ENCODE measurements at regions not wholly inside any gene's neighbourhood (a gene's known extent, or its start where the extent isn't known, plus 50 kb on each side); places are given as distances from the start of the nearest gene placed in this dataset.
A peak's percentile ranks its signal among the peaks of the same experiment; 100 is the strongest.

DNA sequence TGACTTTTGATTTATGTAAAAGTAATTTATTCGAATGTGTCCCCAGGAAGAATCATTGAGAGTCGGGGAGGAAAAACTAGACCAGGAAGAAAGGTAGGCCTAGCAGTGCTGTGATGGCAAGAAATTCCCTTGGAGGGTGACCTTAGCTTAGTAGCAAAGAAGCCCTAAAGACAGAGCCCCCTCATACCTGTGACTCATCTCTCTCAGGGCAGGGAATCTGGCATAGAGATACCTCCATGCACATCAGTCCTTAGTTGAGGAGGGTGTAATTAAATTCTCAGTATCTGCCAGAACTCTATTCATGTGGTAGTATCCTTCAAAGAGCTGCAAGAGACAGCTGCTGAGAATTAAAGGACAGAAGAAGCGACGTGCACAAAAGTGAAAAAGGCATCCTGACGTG lies 360.3 kb downstream of the FBXO15 start:
- CTCF ChIA-PET = interaction anchor here (0.6 to 1.5 kb wide), 2 partner anchors 56 to 763 kb away, joined by 3 read pairs; no protein-coding TSS in a partner anchor
- Histone ChIP-seq H3K9me3 (ENCODE audit: control insufficient read depth, insufficient read depth, low read length) (no peaks in the 10 kb centered on the region; the same call in 1 of the 2 replicates), H3K27me3 (ENCODE audit: control insufficient read depth, insufficient read depth, low read length) (no peaks in the 10 kb centered on the region), H3K27ac (ENCODE audit: low read depth, low read length) (no peak overlapping the region), H3K4me3 (ENCODE audit: low read depth, low read length) (no peak overlapping the region)
- no peak for DNase-seq (ENCODE audit: low read depth, low spot score)
- POLR2A ChIA-PET = no interaction called here
- TF ChIP-seq CTCF (IDR thresholded peaks at IDR 0.05; ENCODE audit: low read depth, low read length) = no peak

GRCh38 chr18:73785300-73785699 lies 362.3 kb downstream of the FBXO15 start:
- ChIA-PET POLR2A (interaction anchor here (0.6 kb wide), 1 partner anchor 429 kb away, joined by 3 read pairs; no protein-coding TSS in a partner anchor), CTCF (no interaction called here)
- no peaks in the 10 kb centered on the region for H3K27me3 ChIP-seq (ENCODE audit: control insufficient read depth, insufficient read depth, low read length)
- peak; percentile 8 for DNase-seq (ENCODE audit: low read depth, low spot score)
- no peak overlapping the region for H3K27ac ChIP-seq (ENCODE audit: low read depth, low read length)
- TF ChIP-seq CTCF (IDR thresholded peaks at IDR 0.05; ENCODE audit: low read depth, low read length) = no peak
- no peaks in the 10 kb centered on the region; the same call in 1 of the 2 replicates for H3K9me3 ChIP-seq (ENCODE audit: control insufficient read depth, insufficient read depth, low read length)
- no peak overlapping the region for H3K4me3 ChIP-seq (ENCODE audit: low read depth, low read length)

DNA sequence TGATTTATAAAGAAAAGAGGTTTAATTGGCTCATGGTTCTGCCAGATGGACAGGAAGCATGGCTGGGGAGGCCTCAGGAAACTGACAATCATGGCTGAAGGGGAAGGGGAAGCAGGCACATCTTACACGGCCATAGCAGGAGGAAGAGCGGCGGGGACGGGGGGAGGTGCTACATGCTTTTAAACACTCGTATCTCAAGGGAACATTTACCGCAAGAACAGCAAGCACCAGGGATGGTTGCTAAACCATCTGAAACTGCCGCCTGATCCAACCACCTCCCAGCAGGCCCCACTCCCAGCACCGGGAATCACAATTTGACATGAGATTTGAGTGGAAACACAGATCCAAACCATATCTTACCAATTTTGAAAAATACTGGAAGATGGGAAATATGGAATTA lies 362.8 kb downstream of the FBXO15 start:
- H3K27me3 ChIP-seq (ENCODE audit: control insufficient read depth, insufficient read depth, low read length) = no peaks in the 10 kb centered on the region
- ChIA-PET POLR2A (interaction anchor here (0.6 kb wide), 1 partner anchor 428 kb away, joined by 3 read pairs; no protein-coding TSS in a partner anchor), CTCF (no interaction called here)
- H3K9me3 ChIP-seq (ENCODE audit: control insufficient read depth, insufficient read depth, low read length) = no peaks in the 10 kb centered on the region; the same call in 1 of the 2 replicates
- H3K27ac ChIP-seq (ENCODE audit: low read depth, low read length) = no peak overlapping the region
- H3K4me3 ChIP-seq (ENCODE audit: low read depth, low read length) = no peak overlapping the region
- TF ChIP-seq CTCF (IDR thresholded peaks at IDR 0.05; ENCODE audit: low read depth, low read length) = no peak
- no peak for DNase-seq (ENCODE audit: low read depth, low spot score)

DNA sequence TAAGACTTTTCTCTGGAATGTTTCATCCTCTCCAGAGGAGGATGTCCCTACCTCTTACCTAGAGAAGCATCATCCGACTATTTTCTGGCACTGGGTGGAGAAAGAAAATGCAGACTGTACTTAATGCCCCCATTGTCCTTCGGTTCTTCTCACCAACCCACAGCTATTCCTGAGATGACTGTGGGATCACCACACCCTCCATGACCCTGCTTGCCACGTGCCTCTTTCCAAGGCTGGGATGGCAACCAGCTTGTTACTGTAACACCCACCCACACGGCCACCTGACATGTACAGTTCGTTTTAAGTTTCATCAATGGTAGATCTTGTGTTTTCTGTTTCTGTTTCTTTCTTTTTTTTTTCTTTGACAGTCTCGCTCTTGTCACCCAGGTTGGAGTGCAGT lies 365.2 kb downstream of the FBXO15 start:
- H3K4me3 ChIP-seq (ENCODE audit: low read depth, low read length) = no peak overlapping the region

DNA sequence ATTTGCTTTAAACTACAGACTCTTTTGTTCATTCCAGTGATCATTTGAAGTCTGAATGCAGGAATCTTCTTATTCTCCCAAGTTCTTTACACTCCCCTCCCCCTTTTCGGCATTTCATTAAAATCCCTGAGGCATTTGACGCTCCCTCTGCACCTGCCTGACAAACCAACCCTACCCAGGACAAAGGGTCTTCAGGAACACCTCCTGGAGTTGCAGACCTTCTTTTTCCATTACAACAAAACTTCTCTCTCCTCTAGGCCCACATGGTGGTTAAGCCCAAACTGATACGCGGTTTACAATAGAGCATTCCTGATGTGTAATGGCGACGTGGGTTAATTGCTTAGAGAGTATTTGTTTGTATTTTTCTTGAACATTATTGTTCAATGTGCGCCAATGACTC lies 367.4 kb downstream of the FBXO15 start:
- ChIA-PET POLR2A (no interaction called here), CTCF (no interaction called here)
- Histone ChIP-seq H3K27me3 (ENCODE audit: control insufficient read depth, insufficient read depth, low read length) (no peaks in the 10 kb centered on the region), H3K9me3 (ENCODE audit: control insufficient read depth, insufficient read depth, low read length) (no peaks in the 10 kb centered on the region), H3K4me3 (ENCODE audit: low read depth, low read length) (no peak overlapping the region), H3K27ac (ENCODE audit: low read depth, low read length) (no peak overlapping the region)
- DNase-seq (ENCODE audit: low read depth, low spot score) = no peak
- no peak for TF ChIP-seq CTCF (IDR thresholded peaks at IDR 0.05; ENCODE audit: low read depth, low read length)

More for the DNA sequence above, 365.2 kb downstream of the FBXO15 start:
- H3K27me3 ChIP-seq (ENCODE audit: control insufficient read depth, insufficient read depth, low read length) = no peaks in the 10 kb centered on the region
- CTCF ChIA-PET = no interaction called here
- no peak for TF ChIP-seq CTCF (IDR thresholded peaks at IDR 0.05; ENCODE audit: low read depth, low read length)
- POLR2A ChIA-PET = no interaction called here
- no peak for DNase-seq (ENCODE audit: low read depth, low spot score)
- no peak overlapping the region for H3K27ac ChIP-seq (ENCODE audit: low read depth, low read length)
- H3K9me3 ChIP-seq (ENCODE audit: control insufficient read depth, insufficient read depth, low read length) = no peaks in the 10 kb centered on the region; the same call in 1 of the 2 replicates
